Astrocyte (in vitro differentiated cells and primary cell): ENCODE measurements at regions not wholly inside any gene's neighbourhood (a gene's known extent, or its start where the extent isn't known, plus 50 kb on each side); places are given as distances from the start of the nearest gene placed in this dataset.

Experiments
- DNase-seq: peaks from one replicate; pipeline ENCODE4 v3.0.0-alpha.2; 2010; ENCODE audit warnings: low read depth
- FAIRE-seq: peaks from 2 replicates; lab custom pipeline; 2011; peaks lifted over from hg19 to GRCh38; lab: Jason Lieb, UNC
- H2AFZ ChIP-seq: 2 replicates; pipeline ENCODE4 v1.6.0; 2012; ENCODE audit warnings: low read depth, low read length, inconsistent platforms
- H3K27ac ChIP-seq: 2 replicates; pipeline ENCODE4 v1.5.1; 2011; ENCODE audit warnings: low read depth, low read length, inconsistent platforms
- H3K27me3 ChIP-seq: 2 replicates; pipeline ENCODE4 v1.6.0; 2011; ENCODE audit warnings: low read length, inconsistent platforms; ENCODE audit not compliant: insufficient read depth
- H3K36me3 ChIP-seq: 2 replicates; pipeline ENCODE4 v1.5.1; 2011; ENCODE audit warnings: low read length, inconsistent platforms; ENCODE audit not compliant: insufficient read depth
- H3K4me1 ChIP-seq: 2 replicates; pipeline ENCODE4 v1.5.1; 2011; ENCODE audit warnings: low read length, inconsistent platforms; ENCODE audit not compliant: insufficient read depth
- H3K4me2 ChIP-seq: 2 replicates; pipeline ENCODE4 v1.6.0; 2012; ENCODE audit warnings: low read length, inconsistent platforms
- H3K4me3 ChIP-seq: 2 replicates; pipeline ENCODE4 v1.5.1; 2011; ENCODE audit warnings: low read depth, mild to moderate bottlenecking, low read length, inconsistent platforms; ENCODE audit not compliant: insufficient read depth
- H3K79me2 ChIP-seq: 2 replicates; pipeline ENCODE4 v1.6.0; 2012; ENCODE audit warnings: mild to moderate bottlenecking, low read length, inconsistent platforms; ENCODE audit not compliant: insufficient read depth
- H3K9ac ChIP-seq: 2 replicates; pipeline ENCODE4 v1.6.0; 2012; ENCODE audit warnings: mild to moderate bottlenecking, low read length, inconsistent platforms
- H3K9me3 ChIP-seq: 2 replicates; pipeline ENCODE4 v1.5.1; 2012; ENCODE audit warnings: low read depth, mild to moderate bottlenecking, low read length, inconsistent platforms; ENCODE audit not compliant: insufficient read depth
- H4K20me1 ChIP-seq: 2 replicates; pipeline ENCODE4 v1.6.0; 2012; ENCODE audit warnings: low read length, inconsistent platforms; ENCODE audit not compliant: insufficient read depth
- H3K27ac Mint-ChIP-seq: one replicate; pipeline ENCODE4 v1.8.0; 2021; ENCODE audit warnings: mild to moderate bottlenecking, mixed read lengths; ENCODE audit not compliant: unreplicated experiment
- H3K27me3 Mint-ChIP-seq: one replicate; pipeline ENCODE4 v1.8.0; 2021; ENCODE audit warnings: low read depth, mixed read lengths; ENCODE audit not compliant: unreplicated experiment
- H3K36me3 Mint-ChIP-seq: one replicate; pipeline ENCODE4 v1.8.0; 2021; ENCODE audit warnings: low read depth, mixed read lengths; ENCODE audit not compliant: unreplicated experiment
- H3K4me1 Mint-ChIP-seq: one replicate; pipeline ENCODE4 v1.8.0; 2021; ENCODE audit warnings: low read depth, mixed read lengths; ENCODE audit not compliant: unreplicated experiment
- H3K4me3 Mint-ChIP-seq: one replicate; pipeline ENCODE4 v1.8.0; 2021; ENCODE audit warnings: mild to moderate bottlenecking, moderate library complexity, mixed read lengths; ENCODE audit not compliant: unreplicated experiment
- H3K9me3 Mint-ChIP-seq: one replicate; pipeline ENCODE4 v1.8.0; 2021; ENCODE audit warnings: mild to moderate bottlenecking, mixed read lengths; ENCODE audit not compliant: unreplicated experiment
- CTCF ChIP-seq: IDR thresholded peaks from 2 replicates; pipeline ENCODE4 v1.5.1; 2011; ENCODE audit warnings: low read depth, mild to moderate bottlenecking, inconsistent platforms, low read length, moderate library complexity; ENCODE audit not compliant: insufficient read depth
- EZH2 ChIP-seq: IDR thresholded peaks from 2 replicates; pipeline ENCODE4 v1.6.1; 2012; ENCODE audit warnings: mild to moderate bottlenecking, low read length, inconsistent platforms; ENCODE audit not compliant: insufficient read depth

- no peak for TF ChIP-seq CTCF
- TF ChIP-seq EZH2, result no peak
- FAIRE-seq (no peak), DNase-seq (no peak)
- no peaks in the 10 kb centered on the region for H4K20me1 ChIP-seq
- no peak overlapping the region for H3K4me2 ChIP-seq
- H3K4me3 ChIP-seq, result no peak overlapping the region
- H3K9me3 Mint-ChIP-seq, result no peaks in the 10 kb centered on the region
- H3K4me1 Mint-ChIP-seq, result no peaks in the 10 kb centered on the region
- H3K79me2 ChIP-seq, result no peaks in the 10 kb centered on the region
- no peak overlapping the region for H3K27ac Mint-ChIP-seq
- no peak overlapping the region for H3K4me3 Mint-ChIP-seq
- H3K27ac ChIP-seq, result no peak overlapping the region
- no peak overlapping the region for H3K9ac ChIP-seq
- no peaks in the 10 kb centered on the region for H3K36me3 ChIP-seq
- H3K27me3 Mint-ChIP-seq, result no peaks in the 10 kb centered on the region
- H3K36me3 Mint-ChIP-seq, result no peaks in the 10 kb centered on the region
- H2AFZ ChIP-seq, result no peak overlapping the region
- H3K9me3 ChIP-seq, result no peaks in the 10 kb centered on the region
- no peaks in the 10 kb centered on the region for H3K27me3 ChIP-seq
- H3K4me1 ChIP-seq, result no peaks in the 10 kb centered on the region
Measured at GRCh38 chr6:120652506-120652905, 681.8 kb downstream of the TBC1D32 start.

GRCh38 chr6:120648713-120649112 is 685.6 kb downstream of the TBC1D32 start:
- no peaks in the 10 kb centered on the region for H3K4me1 Mint-ChIP-seq
- no peak overlapping the region for H3K4me3 ChIP-seq
- H3K27me3 Mint-ChIP-seq, result no peaks in the 10 kb centered on the region
- no peaks in the 10 kb centered on the region for H3K4me1 ChIP-seq
- no peaks in the 10 kb centered on the region for H3K27me3 ChIP-seq
- H3K4me2 ChIP-seq, result no peak overlapping the region
- no peaks in the 10 kb centered on the region for H3K79me2 ChIP-seq
- H3K36me3 ChIP-seq, result no peaks in the 10 kb centered on the region
- no peaks in the 10 kb centered on the region for H4K20me1 ChIP-seq
- H3K36me3 Mint-ChIP-seq, result no peaks in the 10 kb centered on the region
- H2AFZ ChIP-seq, result no peak overlapping the region
- H3K9me3 Mint-ChIP-seq, result no peaks in the 10 kb centered on the region
- no peak overlapping the region for H3K4me3 Mint-ChIP-seq
- no peaks in the 10 kb centered on the region for H3K9me3 ChIP-seq
- TF ChIP-seq CTCF (no peak), EZH2 (no peak)
- FAIRE-seq (no peak), DNase-seq (no peak)
- H3K9ac ChIP-seq, result no peak overlapping the region
- H3K27ac Mint-ChIP-seq, result no peak overlapping the region
- no peak overlapping the region for H3K27ac ChIP-seq

- no peak for FAIRE-seq
- no peak overlapping the region for H3K9ac ChIP-seq
- Mint-ChIP-seq H3K4me3 (no peak overlapping the region), H3K4me1 (no peaks in the 10 kb centered on the region), H3K9me3 (no peaks in the 10 kb centered on the region), H3K27ac (no peak overlapping the region), H3K27me3 (no peaks in the 10 kb centered on the region), H3K36me3 (no peaks in the 10 kb centered on the region)
- no peaks in the 10 kb centered on the region for H3K4me1 ChIP-seq
- no peaks in the 10 kb centered on the region for H4K20me1 ChIP-seq
- no peaks in the 10 kb centered on the region for H3K36me3 ChIP-seq
- no peak overlapping the region for H3K27ac ChIP-seq
- H3K4me3 ChIP-seq, result no peak overlapping the region
- no peak overlapping the region for H3K4me2 ChIP-seq
- no peaks in the 10 kb centered on the region for H3K27me3 ChIP-seq
- H3K79me2 ChIP-seq, result no peaks in the 10 kb centered on the region
- H3K9me3 ChIP-seq, result no peaks in the 10 kb centered on the region
- TF ChIP-seq CTCF (no peak), EZH2 (no peak)
- H2AFZ ChIP-seq, result no peak overlapping the region
- DNase-seq, result no peak
Measured at GRCh38 chr6:120646101-120646500, 688.2 kb downstream of the TBC1D32 start.
